ENCODE measurements at regions not wholly inside any gene's neighbourhood (a gene's known extent, or its start where the extent isn't known, plus 50 kb on each side); places are given as distances from the start of the nearest gene placed in this dataset.

- TF ChIP-seq, protein P1, sequence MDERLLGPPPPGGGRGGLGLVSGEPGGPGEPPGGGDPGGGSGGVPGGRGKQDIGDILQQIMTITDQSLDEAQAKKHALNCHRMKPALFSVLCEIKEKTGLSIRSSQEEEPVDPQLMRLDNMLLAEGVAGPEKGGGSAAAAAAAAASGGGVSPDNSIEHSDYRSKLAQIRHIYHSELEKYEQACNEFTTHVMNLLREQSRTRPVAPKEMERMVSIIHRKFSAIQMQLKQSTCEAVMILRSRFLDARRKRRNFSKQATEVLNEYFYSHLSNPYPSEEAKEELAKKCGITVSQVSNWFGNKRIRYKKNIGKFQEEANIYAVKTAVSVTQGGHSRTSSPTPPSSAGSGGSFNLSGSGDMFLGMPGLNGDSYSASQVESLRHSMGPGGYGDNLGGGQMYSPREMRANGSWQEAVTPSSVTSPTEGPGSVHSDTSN (CRISPR knock-in tag; IDR thresholded peaks at IDR 0.05; ENCODE audit: low read depth): no peak
- TF ChIP-seq, protein P1 (tag; conservative IDR thresholded peaks at IDR 0.05; ENCODE audit: low read depth): no peak
- TF ChIP-seq FOXM1 (IDR thresholded peaks at IDR 0.05; ENCODE audit: low read depth) (no peak), FOXM1 (CRISPR knock-in tag; IDR thresholded peaks at IDR 0.05; ENCODE audit: low read depth) (no peak)
These were observed 208.4 kb upstream of the SVIL start for GRCh38 chr10:29843143-29843542.

Data from K562 (cell line).